Keratinocyte (primary cell): ENCODE measurements at regions not wholly inside any gene's neighbourhood (a gene's known extent, or its start where the extent isn't known, plus 50 kb on each side); places are given as distances from the start of the nearest gene placed in this dataset.

ENCODE experiments used
- DNase-seq: peaks from one replicate; pipeline ENCODE4 v3.0.0-alpha.2; 2011; ENCODE audit warnings: low read depth, missing footprints, low spot score
- FAIRE-seq: peaks from 2 replicates; lab custom pipeline; 2011; peaks lifted over from hg19 to GRCh38; lab: Jason Lieb, UNC
- H2AFZ ChIP-seq: 2 replicates; pipeline ENCODE4 v1.6.0; 2012; ENCODE audit warnings: low read length, control low read depth, inconsistent platforms; ENCODE audit not compliant: control insufficient read depth
- H3K27ac ChIP-seq: 2 replicates; pipeline ENCODE4 v1.5.1; 2011; ENCODE audit warnings: low read length; ENCODE audit not compliant: control insufficient read depth, insufficient read depth
- H3K27me3 ChIP-seq: 3 replicates; pipeline ENCODE4 v1.6.0; 2011; ENCODE audit warnings: low read length; ENCODE audit not compliant: control insufficient read depth, insufficient read depth; ENCODE audit errors: extremely low read depth
- H3K36me3 ChIP-seq, 2 experiments: 2 replicates in 1 of 2; 3 replicates in 1 of 2; pipeline ENCODE4 v1.5.1; 2011; ENCODE audit warnings: low read length in 2 of 2, mild to moderate bottlenecking in 1 of 2; ENCODE audit not compliant: control insufficient read depth in 2 of 2, insufficient read depth in 2 of 2; ENCODE audit errors: extremely low read depth in 1 of 2
- H3K4me1 ChIP-seq: 3 replicates; pipeline ENCODE4 v1.5.1; 2011; ENCODE audit warnings: low read length; ENCODE audit not compliant: control insufficient read depth, insufficient read depth; ENCODE audit errors: extremely low read depth
- H3K4me2 ChIP-seq: 3 replicates; pipeline ENCODE4 v1.6.0; 2011; ENCODE audit warnings: low read depth, low read length; ENCODE audit not compliant: control insufficient read depth, insufficient read depth; ENCODE audit errors: extremely low read depth
- H3K4me3 ChIP-seq, 3 experiments: fragments of 200-600 bp in 1 of 3; sonication (generic) in 1 of 3; 2 replicates in 2 of 3; 3 replicates in 1 of 3; pipeline ENCODE4 v1.5.1; 2011 to 2016; ENCODE audit warnings: low read length in 3 of 3, mild to moderate bottlenecking in 3 of 3, control low read depth in 2 of 3, inconsistent platforms in 1 of 3, low read depth in 1 of 3, mixed read lengths in 1 of 3, mixed run types in 1 of 3, moderate library complexity in 1 of 3; ENCODE audit not compliant: control insufficient read depth in 2 of 3, insufficient read depth in 2 of 3; ENCODE audit errors: extremely low read depth in 1 of 3
- H3K79me2 ChIP-seq: 2 replicates; pipeline ENCODE4 v1.6.0; 2012; ENCODE audit warnings: low read length; ENCODE audit not compliant: control insufficient read depth, insufficient read depth
- H3K9ac ChIP-seq: 3 replicates; pipeline ENCODE4 v1.6.0; 2011; ENCODE audit warnings: low read length; ENCODE audit not compliant: control insufficient read depth, insufficient read depth; ENCODE audit errors: extremely low read depth
- H3K9me1 ChIP-seq: 3 replicates; pipeline ENCODE4 v1.6.0; 2011; ENCODE audit warnings: low read length; ENCODE audit not compliant: control insufficient read depth, insufficient read depth; ENCODE audit errors: extremely low read depth
- H3K9me3 ChIP-seq: 2 replicates; pipeline ENCODE4 v1.5.1; 2012; ENCODE audit warnings: low read depth, low read length; ENCODE audit not compliant: control insufficient read depth
- H4K20me1 ChIP-seq: 3 replicates; pipeline ENCODE4 v1.6.0; 2011; ENCODE audit warnings: low read length; ENCODE audit not compliant: control insufficient read depth, insufficient read depth; ENCODE audit errors: extremely low read depth
- CTCF ChIP-seq, 3 experiments: IDR thresholded peaks in 1 of 3; conservative IDR thresholded peaks in 1 of 3; optimal IDR thresholded peaks in 1 of 3; 2 replicates in 2 of 3; 3 replicates in 1 of 3; pipeline versions ENCODE3 to v1.5.1; 2011; ENCODE audit warnings: low read length in 3 of 3, mild to moderate bottlenecking in 3 of 3, moderate library complexity in 2 of 3, control low read depth in 1 of 3, inconsistent platforms in 1 of 3; ENCODE audit not compliant: insufficient read depth in 2 of 3; ENCODE audit errors: extremely low read depth in 1 of 3
- EZH2 ChIP-seq: IDR thresholded peaks from one replicate; pipeline ENCODE4 v1.6.1; 2012; ENCODE audit warnings: inconsistent platforms, mild to moderate bottlenecking, low read length, moderate library complexity
- dilution Hi-C: fragments of 300-500 bp; cut with MboI; formaldehyde crosslinking; loops from one replicate; pipeline ENCODE4 v1.7.0; 2020; ENCODE audit warnings: low sequenced_read_pairs; ENCODE audit not compliant: extremely low pct_ligation_motif_present

GRCh38 chr22:49006207-49007012, 821.3 kb downstream of the BRD1 start:
- Histone ChIP-seq H3K79me2 (no peaks in the 10 kb centered on the region), H3K27ac (no peak overlapping the region), H3K36me3 (no peaks in the 10 kb centered on the region), H3K4me1 (no peaks in the 10 kb centered on the region), H3K9ac (no peak overlapping the region), H3K4me2 (no peak overlapping the region), H3K4me3 (no peak overlapping the region), H4K20me1 (no peaks in the 10 kb centered on the region), H3K9me3 (peaks cover 13% of the 10 kb centered on the region), H3K27me3 (no peaks in the 10 kb centered on the region), H3K9me1 (no peaks in the 10 kb centered on the region), H2AFZ (no peak overlapping the region)
- no peak for DNase-seq
- no peak for FAIRE-seq
- dilution Hi-C loops = no loop called here
- TF ChIP-seq EZH2 (no peak), CTCF (optimal IDR thresholded peaks at IDR 0.05 in 1 of 3, IDR thresholded peaks at IDR 0.05 in 1 of 3, conservative IDR thresholded peaks at IDR 0.05 in 1 of 3; ENCODE audit: extremely low read depth in 1 of 3, insufficient read depth in 2 of 3, low read length in 3 of 3) (no peak)

GRCh38 chr22:49005557-49005956, 822.1 kb downstream of the BRD1 start:
- Histone ChIP-seq H3K27ac (no peak overlapping the region), H3K27me3 (no peaks in the 10 kb centered on the region), H3K4me3 (no peak overlapping the region), H4K20me1 (no peaks in the 10 kb centered on the region), H3K4me2 (no peak overlapping the region), H3K9ac (no peak overlapping the region), H3K9me3 (peaks cover 11% of the 10 kb centered on the region), H3K36me3 (no peaks in the 10 kb centered on the region), H3K4me1 (no peaks in the 10 kb centered on the region), H3K9me1 (no peaks in the 10 kb centered on the region), H3K79me2 (no peaks in the 10 kb centered on the region), H2AFZ (no peak overlapping the region)
- no peak for DNase-seq
- dilution Hi-C loops = no loop called here
- no peak for TF ChIP-seq CTCF (optimal IDR thresholded peaks at IDR 0.05 in 1 of 3, IDR thresholded peaks at IDR 0.05 in 1 of 3, conservative IDR thresholded peaks at IDR 0.05 in 1 of 3; ENCODE audit: extremely low read depth in 1 of 3, insufficient read depth in 2 of 3, low read length in 3 of 3)
- TF ChIP-seq EZH2 = no peak
- no peak for FAIRE-seq
